Liver (tissue), 8 donors: ENCODE measurements at regions not wholly inside any gene's neighbourhood (a gene's known extent, or its start where the extent isn't known, plus 50 kb on each side); places are given as distances from the start of the nearest gene placed in this dataset.

Source experiments
- DNase-seq: peaks from one replicate; pipeline ENCODE4 v3.0.0-alpha.2; 2017; ENCODE audit warnings: low spot score
- H3K27ac ChIP-seq, 2 donors: one replicate each; pipeline ENCODE4 v1.7.0; 2013; ENCODE audit warnings: inconsistent platforms in 2 of 2, low read length in 2 of 2, control low read depth in 1 of 2, low read depth in 1 of 2, mild to moderate bottlenecking in 1 of 2
- H3K27me3 ChIP-seq, 4 donors: one replicate each; pipeline versions ENCODE4 v1.6.1 to v1.7.0; 2013; ENCODE audit warnings: low read length in 3 of 4, inconsistent platforms in 1 of 4, mild to moderate bottlenecking in 1 of 4, moderate library complexity in 1 of 4; ENCODE audit not compliant: control insufficient read depth in 4 of 4, insufficient read depth in 4 of 4
- H3K36me3 ChIP-seq, 4 donors: one replicate each; pipeline versions ENCODE4 v1.6.1 to v1.7.0; 2013; ENCODE audit warnings: low read length in 3 of 4, mild to moderate bottlenecking in 3 of 4, low read depth in 1 of 4, moderate library complexity in 1 of 4; ENCODE audit not compliant: control insufficient read depth in 4 of 4, insufficient read depth in 3 of 4
- H3K4me1 ChIP-seq, 4 donors: one replicate each; pipeline versions ENCODE4 v1.6.1 to v1.7.0; 2013; ENCODE audit warnings: low read length in 3 of 4, mild to moderate bottlenecking in 3 of 4, moderate library complexity in 1 of 4; ENCODE audit not compliant: control insufficient read depth in 4 of 4, insufficient read depth in 4 of 4
- H3K4me3 ChIP-seq, 3 donors: one replicate each; pipeline versions ENCODE4 v1.6.1 to v1.7.0; 2013; ENCODE audit warnings: low read length in 3 of 3, control low read depth in 1 of 3, low read depth in 1 of 3, mild to moderate bottlenecking in 1 of 3
- H3K9ac ChIP-seq, 2 donors: one replicate each; pipeline ENCODE4 v1.7.0; 2013; ENCODE audit warnings: low read length in 2 of 2, mild to moderate bottlenecking in 2 of 2, moderate library complexity in 2 of 2, control low read depth in 1 of 2, low read depth in 1 of 2
- H3K9me3 ChIP-seq, 4 donors: one replicate each; pipeline versions ENCODE4 v1.6.1 to v1.7.0; 2013; ENCODE audit warnings: low read length in 3 of 4; ENCODE audit not compliant: control insufficient read depth in 4 of 4
- EGR1 ChIP-seq, 2 donors: IDR thresholded peaks; 2 replicates each; pipeline ENCODE4 v1.6.1; 2016 to 2018; ENCODE audit warnings: antibody characterized with exemption in 2 of 2, low read depth in 2 of 2
- FOXA1 ChIP-seq: IDR thresholded peaks from 2 replicates; pipeline ENCODE4 v1.6.1; 2016; ENCODE audit warnings: antibody characterized with exemption
- FOXA2 ChIP-seq: IDR thresholded peaks from 2 replicates; pipeline ENCODE4 v1.6.1; 2016; ENCODE audit warnings: antibody characterized with exemption
- GABPA ChIP-seq, 2 donors: IDR thresholded peaks in 1 of 2; conservative IDR thresholded peaks in 1 of 2; 2 replicates each; pipeline ENCODE4 v1.6.1; 2016; ENCODE audit warnings: antibody characterized with exemption in 2 of 2, mild to moderate bottlenecking in 1 of 2, moderate library complexity in 1 of 2
- HNF4A ChIP-seq, 2 donors: conservative IDR thresholded peaks; 2 replicates each; pipeline ENCODE4 v1.6.1; 2016; ENCODE audit warnings: antibody characterized with exemption in 2 of 2, mild to moderate bottlenecking in 2 of 2
- HNF4G ChIP-seq: IDR thresholded peaks from 2 replicates; pipeline ENCODE4 v1.6.1; 2016; ENCODE audit warnings: antibody characterized with exemption
- JUND ChIP-seq, 2 donors: IDR thresholded peaks; 2 replicates each; pipeline ENCODE4 v1.6.1; 2016; ENCODE audit warnings: antibody characterized with exemption in 2 of 2
- NR2F2 ChIP-seq: IDR thresholded peaks from 2 replicates; pipeline ENCODE4 v1.6.1; 2016; ENCODE audit warnings: antibody characterized with exemption
- RAD21 ChIP-seq, 2 donors: IDR thresholded peaks; 2 replicates each; pipeline ENCODE4 v1.6.1; 2016; ENCODE audit warnings: antibody characterized with exemption in 2 of 2, mild to moderate bottlenecking in 2 of 2
- RXRA ChIP-seq, 2 donors: IDR thresholded peaks; 2 replicates each; pipeline ENCODE4 v1.6.1; 2017 to 2018; ENCODE audit warnings: antibody characterized with exemption in 2 of 2, mild to moderate bottlenecking in 1 of 2
- SP1 ChIP-seq: IDR thresholded peaks from 2 replicates; pipeline ENCODE4 v1.6.1; 2018; ENCODE audit warnings: antibody characterized with exemption, mild to moderate bottlenecking
- YY1 ChIP-seq: IDR thresholded peaks from 2 replicates; pipeline ENCODE4 v1.6.1; 2016; ENCODE audit warnings: antibody characterized with exemption, mild to moderate bottlenecking
- WGBS: extraction: QIAGEN DNeasy Blood & Tissue Kit; methylation state at CpG from one replicate; pipeline ENCODE4 v1.1.7; 2013; 5-methylcytosine and 5-hydroxymethylcytosine counted together
- TF ChIP-seq, protein P1 (sequence below): fragments of 150-350 bp; IDR thresholded peaks from 2 replicates; pipeline ENCODE4 v1.5.1; 2017; ENCODE audit warnings: improper control_type of control experiment, low read depth, low read length; ENCODE audit not compliant: missing input control
- TF ChIP-seq, protein P2 (sequence below): IDR thresholded peaks from 2 replicates; pipeline ENCODE4 v1.6.1; 2016; ENCODE audit warnings: antibody characterized with exemption
- TF ChIP-seq, protein P3 (sequence below): IDR thresholded peaks from 2 replicates; pipeline ENCODE4 v1.6.1; 2016; ENCODE audit warnings: antibody characterized with exemption, mild to moderate bottlenecking
- TF ChIP-seq, protein P4 (sequence below): IDR thresholded peaks from 2 replicates; pipeline ENCODE4 v1.6.1; 2016; ENCODE audit warnings: antibody characterized with exemption
- donor health status: healthy.
- donor health status: healthy.
- donor health status: healthy.
- donor health status: healthy.
- donor health status: healthy.

DNA sequence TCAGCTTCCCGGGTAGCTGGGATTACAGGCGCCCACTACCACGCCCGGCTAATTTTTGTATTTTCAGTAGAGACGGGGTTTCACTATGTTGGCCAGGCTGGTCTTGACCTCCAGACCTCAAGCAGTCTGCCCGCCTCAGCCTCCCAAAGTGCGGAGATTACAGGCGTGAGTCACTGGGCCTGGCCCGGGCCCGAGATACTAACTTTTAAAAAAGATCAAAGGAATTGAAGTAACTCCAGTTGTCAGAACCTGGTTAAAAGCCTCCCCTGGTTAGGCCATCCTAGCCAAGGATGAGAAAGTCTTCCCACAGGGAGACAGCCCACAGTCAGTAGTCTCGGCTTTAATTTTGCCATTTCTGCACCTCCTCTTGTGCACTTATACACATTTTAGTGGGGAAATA lies 212.3 kb upstream of the MCTP2 start:
- 90% methylated on average over 11 of the region's 11 CpGs for WGBS
- no peaks in the 10 kb centered on the region for H3K36me3 ChIP-seq
- DNase-seq: no peak

DNA sequence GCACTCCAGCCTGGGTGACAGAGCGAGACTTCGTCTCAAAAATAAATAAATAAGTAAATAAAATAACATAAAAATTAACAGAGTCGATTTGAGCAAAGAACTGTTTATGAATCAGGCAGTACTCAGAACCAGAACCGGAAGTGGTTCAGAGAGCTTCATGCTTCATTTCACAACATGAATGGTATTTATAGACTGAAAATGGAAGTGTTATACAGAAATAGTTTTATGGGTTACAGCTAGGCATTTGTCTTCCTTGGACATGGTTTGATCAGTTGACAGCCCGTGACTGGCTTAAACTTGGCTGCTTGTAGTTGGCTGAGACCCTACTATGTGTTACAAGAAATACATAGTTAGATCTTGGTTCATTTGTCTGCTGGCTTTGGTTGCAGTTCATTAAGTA lies 216.0 kb upstream of the MCTP2 start:
- no peak overlapping the region for H3K9ac ChIP-seq
- no peaks in the 10 kb centered on the region for H3K36me3 ChIP-seq
- no peak overlapping the region for H3K27ac ChIP-seq
- no peaks in the 10 kb centered on the region for H3K9me3 ChIP-seq
- TF ChIP-seq, protein P1, sequence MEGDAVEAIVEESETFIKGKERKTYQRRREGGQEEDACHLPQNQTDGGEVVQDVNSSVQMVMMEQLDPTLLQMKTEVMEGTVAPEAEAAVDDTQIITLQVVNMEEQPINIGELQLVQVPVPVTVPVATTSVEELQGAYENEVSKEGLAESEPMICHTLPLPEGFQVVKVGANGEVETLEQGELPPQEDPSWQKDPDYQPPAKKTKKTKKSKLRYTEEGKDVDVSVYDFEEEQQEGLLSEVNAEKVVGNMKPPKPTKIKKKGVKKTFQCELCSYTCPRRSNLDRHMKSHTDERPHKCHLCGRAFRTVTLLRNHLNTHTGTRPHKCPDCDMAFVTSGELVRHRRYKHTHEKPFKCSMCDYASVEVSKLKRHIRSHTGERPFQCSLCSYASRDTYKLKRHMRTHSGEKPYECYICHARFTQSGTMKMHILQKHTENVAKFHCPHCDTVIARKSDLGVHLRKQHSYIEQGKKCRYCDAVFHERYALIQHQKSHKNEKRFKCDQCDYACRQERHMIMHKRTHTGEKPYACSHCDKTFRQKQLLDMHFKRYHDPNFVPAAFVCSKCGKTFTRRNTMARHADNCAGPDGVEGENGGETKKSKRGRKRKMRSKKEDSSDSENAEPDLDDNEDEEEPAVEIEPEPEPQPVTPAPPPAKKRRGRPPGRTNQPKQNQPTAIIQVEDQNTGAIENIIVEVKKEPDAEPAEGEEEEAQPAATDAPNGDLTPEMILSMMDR: no peak
- no peak for TF ChIP-seq RXRA (IDR thresholded peaks at IDR 0.05)
- no peak for TF ChIP-seq FOXA1
- TF ChIP-seq SP1: no peak
- no peak for TF ChIP-seq HNF4G
- no peak for TF ChIP-seq RAD21 (IDR thresholded peaks at IDR 0.05)
- TF ChIP-seq, protein P2, sequence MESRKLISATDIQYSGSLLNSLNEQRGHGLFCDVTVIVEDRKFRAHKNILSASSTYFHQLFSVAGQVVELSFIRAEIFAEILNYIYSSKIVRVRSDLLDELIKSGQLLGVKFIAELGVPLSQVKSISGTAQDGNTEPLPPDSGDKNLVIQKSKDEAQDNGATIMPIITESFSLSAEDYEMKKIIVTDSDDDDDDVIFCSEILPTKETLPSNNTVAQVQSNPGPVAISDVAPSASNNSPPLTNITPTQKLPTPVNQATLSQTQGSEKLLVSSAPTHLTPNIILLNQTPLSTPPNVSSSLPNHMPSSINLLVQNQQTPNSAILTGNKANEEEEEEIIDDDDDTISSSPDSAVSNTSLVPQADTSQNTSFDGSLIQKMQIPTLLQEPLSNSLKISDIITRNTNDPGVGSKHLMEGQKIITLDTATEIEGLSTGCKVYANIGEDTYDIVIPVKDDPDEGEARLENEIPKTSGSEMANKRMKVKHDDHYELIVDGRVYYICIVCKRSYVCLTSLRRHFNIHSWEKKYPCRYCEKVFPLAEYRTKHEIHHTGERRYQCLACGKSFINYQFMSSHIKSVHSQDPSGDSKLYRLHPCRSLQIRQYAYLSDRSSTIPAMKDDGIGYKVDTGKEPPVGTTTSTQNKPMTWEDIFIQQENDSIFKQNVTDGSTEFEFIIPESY: no peak
- TF ChIP-seq GABPA (IDR thresholded peaks at IDR 0.05 in 1 of 2, conservative IDR thresholded peaks at IDR 0.05 in 1 of 2): no peak
- no peak for TF ChIP-seq EGR1 (IDR thresholded peaks at IDR 0.05; ENCODE audit: low read depth in 2 of 2)
- TF ChIP-seq NR2F2: no peak
- no peak for TF ChIP-seq HNF4A (conservative IDR thresholded peaks at IDR 0.05)
- TF ChIP-seq, protein P3, sequence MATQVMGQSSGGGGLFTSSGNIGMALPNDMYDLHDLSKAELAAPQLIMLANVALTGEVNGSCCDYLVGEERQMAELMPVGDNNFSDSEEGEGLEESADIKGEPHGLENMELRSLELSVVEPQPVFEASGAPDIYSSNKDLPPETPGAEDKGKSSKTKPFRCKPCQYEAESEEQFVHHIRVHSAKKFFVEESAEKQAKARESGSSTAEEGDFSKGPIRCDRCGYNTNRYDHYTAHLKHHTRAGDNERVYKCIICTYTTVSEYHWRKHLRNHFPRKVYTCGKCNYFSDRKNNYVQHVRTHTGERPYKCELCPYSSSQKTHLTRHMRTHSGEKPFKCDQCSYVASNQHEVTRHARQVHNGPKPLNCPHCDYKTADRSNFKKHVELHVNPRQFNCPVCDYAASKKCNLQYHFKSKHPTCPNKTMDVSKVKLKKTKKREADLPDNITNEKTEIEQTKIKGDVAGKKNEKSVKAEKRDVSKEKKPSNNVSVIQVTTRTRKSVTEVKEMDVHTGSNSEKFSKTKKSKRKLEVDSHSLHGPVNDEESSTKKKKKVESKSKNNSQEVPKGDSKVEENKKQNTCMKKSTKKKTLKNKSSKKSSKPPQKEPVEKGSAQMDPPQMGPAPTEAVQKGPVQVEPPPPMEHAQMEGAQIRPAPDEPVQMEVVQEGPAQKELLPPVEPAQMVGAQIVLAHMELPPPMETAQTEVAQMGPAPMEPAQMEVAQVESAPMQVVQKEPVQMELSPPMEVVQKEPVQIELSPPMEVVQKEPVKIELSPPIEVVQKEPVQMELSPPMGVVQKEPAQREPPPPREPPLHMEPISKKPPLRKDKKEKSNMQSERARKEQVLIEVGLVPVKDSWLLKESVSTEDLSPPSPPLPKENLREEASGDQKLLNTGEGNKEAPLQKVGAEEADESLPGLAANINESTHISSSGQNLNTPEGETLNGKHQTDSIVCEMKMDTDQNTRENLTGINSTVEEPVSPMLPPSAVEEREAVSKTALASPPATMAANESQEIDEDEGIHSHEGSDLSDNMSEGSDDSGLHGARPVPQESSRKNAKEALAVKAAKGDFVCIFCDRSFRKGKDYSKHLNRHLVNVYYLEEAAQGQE: no peak
- no peak for DNase-seq
- no peak overlapping the region for H3K4me3 ChIP-seq
- WGBS: 74% methylated on average over 5 of the region's 5 CpGs
- H3K27me3 ChIP-seq: peaks cover 0 to 3% (median 0%) of the 10 kb centered on the region in 4 donors
- no peaks in the 10 kb centered on the region for H3K4me1 ChIP-seq

More for the DNA sequence above, 212.3 kb upstream of the MCTP2 start:
- Histone ChIP-seq H3K9ac (no peak overlapping the region), H3K27ac (no peak overlapping the region), H3K4me1 (no peaks in the 10 kb centered on the region), H3K27me3 (peaks cover 0 to 4% (median 1%) of the 10 kb centered on the region in 4 donors), H3K9me3 (no peaks in the 10 kb centered on the region), H3K4me3 (no peak overlapping the region)
- no peak for TF ChIP-seq YY1
- no peak for TF ChIP-seq EGR1 (IDR thresholded peaks at IDR 0.05; ENCODE audit: low read depth in 2 of 2)
- TF ChIP-seq, protein P4, sequence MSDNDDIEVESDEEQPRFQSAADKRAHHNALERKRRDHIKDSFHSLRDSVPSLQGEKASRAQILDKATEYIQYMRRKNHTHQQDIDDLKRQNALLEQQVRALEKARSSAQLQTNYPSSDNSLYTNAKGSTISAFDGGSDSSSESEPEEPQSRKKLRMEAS: no peak
- no peak for TF ChIP-seq JUND (IDR thresholded peaks at IDR 0.05)
- no peak for TF ChIP-seq FOXA2
- TF ChIP-seq HNF4A (conservative IDR thresholded peaks at IDR 0.05): no peak
- TF ChIP-seq, protein P2: no peak
- no peak for TF ChIP-seq HNF4G
- no peak for TF ChIP-seq GABPA (IDR thresholded peaks at IDR 0.05 in 1 of 2, conservative IDR thresholded peaks at IDR 0.05 in 1 of 2)
- TF ChIP-seq RXRA (IDR thresholded peaks at IDR 0.05): no peak
- no peak for TF ChIP-seq NR2F2
- TF ChIP-seq, protein P3: no peak
